Testis (tissue), 2 donors: ENCODE measurements at regions not wholly inside any gene's neighbourhood (a gene's known extent, or its start where the extent isn't known, plus 50 kb on each side); places are given as distances from the start of the nearest gene placed in this dataset.

Experiments used
- CTCF ChIP-seq, 3 experiments: fragments of 450-650 bp in 2 of 3; fragments of 200-600 bp in 1 of 3; sonication (generic) in 1 of 3; IDR thresholded peaks; one replicate each; pipeline ENCODE4 v1.5.1; 2016 to 2019; ENCODE audit warnings: antibody characterized with exemption in 3 of 3, mild to moderate bottlenecking in 2 of 3, moderate library complexity in 1 of 3
- POLR2A ChIP-seq: fragments of 450-650 bp; IDR thresholded peaks from one replicate; pipeline ENCODE4 v1.6.1; 2017; ENCODE audit warnings: antibody characterized with exemption, mild to moderate bottlenecking, moderate library complexity

GRCh38 chr20:11186301-11187008, 512.7 kb upstream of the JAG1 start:
- TF ChIP-seq CTCF (IDR thresholded peaks at IDR 0.05), result no peak
- no peak for TF ChIP-seq POLR2A
